ENCODE measurements at regions not wholly inside any gene's neighbourhood (a gene's known extent, or its start where the extent isn't known, plus 50 kb on each side); places are given as distances from the start of the nearest gene placed in this dataset.

- H2BK5ac ChIP-seq (ENCODE audit: low read depth, low read length): no peak overlapping the region
- no peak overlapping the region for H2BK120ac ChIP-seq (replicated peaks; ENCODE audit: low read depth, low read length)
- no peak overlapping the region for H2BK20ac ChIP-seq (ENCODE audit: low read length)
- no peak overlapping the region for H3K4ac ChIP-seq (replicated peaks; ENCODE audit: insufficient read length, low read depth, low read length)
- no peak overlapping the region for H3K56ac ChIP-seq (replicated peaks; ENCODE audit: insufficient read length, low read depth, low read length)
- no peak overlapping the region for H3K14ac ChIP-seq (ENCODE audit: insufficient read length)
- DNase-seq (ENCODE audit: low read depth in 1 of 2, low spot score in 2 of 2) (no peak), FAIRE-seq (no peak)
- no peak overlapping the region for H2BK12ac ChIP-seq (ENCODE audit: low read depth, low read length)
- no peaks in the 10 kb centered on the region; a peak in 1 of 7 replicates for H3K27me3 ChIP-seq (replicated peaks in 1 of 4; ENCODE audit: control insufficient read depth in 3 of 4, extremely low read depth in 1 of 4, insufficient read depth in 3 of 4, low read length in 3 of 4)
- no peak overlapping the region for H3K18ac ChIP-seq (ENCODE audit: extremely low read depth, low read length)
- WGBS, 2 experiments (ENCODE audit: extremely low coverage in 1 of 2, insufficient coverage in 1 of 2, insufficient read length in 1 of 2, insufficient replicate concordance in 2 of 2, low coverage in 1 of 2, low lambda C conversion rate in 2 of 2, missing lambda C conversion rate in 1 of 2): 88% methylated on average over 5 of the region's 5 CpGs; no CpG with 5 or more reads in 1 of the 2 experiments
- TF ChIP-seq SIRT6 (IDR thresholded peaks at IDR 0.05; ENCODE audit: low read length) (no peak), SAP30 (IDR thresholded peaks at IDR 0.05; ENCODE audit: insufficient read depth, insufficient replicate concordance, low read length) (no peak), CHD2 (IDR thresholded peaks at IDR 0.05; ENCODE audit: low read length) (no peak), PHF8 (conservative IDR thresholded peaks at IDR 0.05; ENCODE audit: low read depth, low read length) (no peak), CTBP2 (IDR thresholded peaks at IDR 0.05; ENCODE audit: borderline replicate concordance, insufficient read depth, insufficient read length, low read length) (no peak), ZNF274 (IDR thresholded peaks at IDR 0.05; ENCODE audit: borderline replicate concordance, extremely low read depth, low read length) (no peak), GTF2F1 (IDR thresholded peaks at IDR 0.05; ENCODE audit: borderline replicate concordance, low read depth, low read length) (no peak), POLR2AphosphoS5 (IDR thresholded peaks at IDR 0.05; ENCODE audit: low read depth, low read length) (no peak), BACH1 (IDR thresholded peaks at IDR 0.05; ENCODE audit: low read length) (no peak), NRF1 (IDR thresholded peaks at IDR 0.05; ENCODE audit: low read depth, low read length) (no peak), TAF7 (optimal IDR thresholded peaks at IDR 0.05; ENCODE audit: borderline replicate concordance, low read depth, low read length) (no peak), JUN (IDR thresholded peaks at IDR 0.05; ENCODE audit: low read depth, low read length) (no peak)
- TF ChIP-seq, protein P1, sequence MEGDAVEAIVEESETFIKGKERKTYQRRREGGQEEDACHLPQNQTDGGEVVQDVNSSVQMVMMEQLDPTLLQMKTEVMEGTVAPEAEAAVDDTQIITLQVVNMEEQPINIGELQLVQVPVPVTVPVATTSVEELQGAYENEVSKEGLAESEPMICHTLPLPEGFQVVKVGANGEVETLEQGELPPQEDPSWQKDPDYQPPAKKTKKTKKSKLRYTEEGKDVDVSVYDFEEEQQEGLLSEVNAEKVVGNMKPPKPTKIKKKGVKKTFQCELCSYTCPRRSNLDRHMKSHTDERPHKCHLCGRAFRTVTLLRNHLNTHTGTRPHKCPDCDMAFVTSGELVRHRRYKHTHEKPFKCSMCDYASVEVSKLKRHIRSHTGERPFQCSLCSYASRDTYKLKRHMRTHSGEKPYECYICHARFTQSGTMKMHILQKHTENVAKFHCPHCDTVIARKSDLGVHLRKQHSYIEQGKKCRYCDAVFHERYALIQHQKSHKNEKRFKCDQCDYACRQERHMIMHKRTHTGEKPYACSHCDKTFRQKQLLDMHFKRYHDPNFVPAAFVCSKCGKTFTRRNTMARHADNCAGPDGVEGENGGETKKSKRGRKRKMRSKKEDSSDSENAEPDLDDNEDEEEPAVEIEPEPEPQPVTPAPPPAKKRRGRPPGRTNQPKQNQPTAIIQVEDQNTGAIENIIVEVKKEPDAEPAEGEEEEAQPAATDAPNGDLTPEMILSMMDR (IDR thresholded peaks at IDR 0.05; ENCODE audit: control extremely low read depth in 1 of 3, insufficient read depth in 1 of 3, low read depth in 1 of 3, low read length in 3 of 3): no peak
- H3K36me3 ChIP-seq (ENCODE audit: control insufficient read depth in 2 of 4, insufficient read depth in 4 of 4, low read length in 3 of 4): no peaks in the 10 kb centered on the region
- H3K4me2 ChIP-seq (ENCODE audit: insufficient read depth in 1 of 2, low read depth in 2 of 2, low read length in 2 of 2): no peak overlapping the region
- H3K4me3 ChIP-seq (ENCODE audit: extremely low read depth in 1 of 4, insufficient read depth in 2 of 4, low read depth in 3 of 4, low read length in 4 of 4): no peak overlapping the region
- H3K23ac ChIP-seq (ENCODE audit: insufficient read length): no peak overlapping the region
- H3K4me1 ChIP-seq (replicated peaks in 1 of 4; ENCODE audit: control insufficient read depth in 3 of 4, insufficient read depth in 4 of 4, low read length in 3 of 4): no peaks in the 10 kb centered on the region
- no peak overlapping the region for H3K27ac ChIP-seq (ENCODE audit: low read depth, low read length)
- H2AK5ac ChIP-seq (ENCODE audit: low read depth, low read length): no peak overlapping the region
- H3K9me3 ChIP-seq (ENCODE audit: insufficient read depth in 2 of 2, low read depth in 1 of 2, low read length in 1 of 2): no peaks in the 10 kb centered on the region
- H3K23me2 ChIP-seq (ENCODE audit: low read depth, low read length): no peaks in the 10 kb centered on the region
- H4K91ac ChIP-seq (replicated peaks; ENCODE audit: insufficient read length, low read length): no peak overlapping the region
- H4K8ac ChIP-seq (ENCODE audit: extremely low read depth, insufficient read depth, low read length): no peak overlapping the region
- POLR2A ChIA-PET (ENCODE audit: partially characterized antibody): no interaction called here
- H2BK15ac ChIP-seq (ENCODE audit: low read length): no peak overlapping the region
- H3K79me1 ChIP-seq (ENCODE audit: low read depth, low read length): no peaks in the 10 kb centered on the region
- no peak overlapping the region for H3K9ac ChIP-seq (replicated peaks in 1 of 4; ENCODE audit: extremely low read depth in 1 of 4, low read depth in 3 of 4, low read length in 3 of 4)
- no peaks in the 10 kb centered on the region for H3K79me2 ChIP-seq (ENCODE audit: control insufficient read depth in 1 of 2, insufficient read depth in 2 of 2, low read length in 2 of 2)
- CTCF ChIA-PET (ENCODE audit: partially characterized antibody): interaction anchor here (0.6 to 1.2 kb wide), 2 partner anchors 8 to 201 kb away, joined by 3 to 4 read pairs; no protein-coding TSS in a partner anchor
- H4K20me1 ChIP-seq (replicated peaks in 1 of 2; ENCODE audit: control insufficient read depth in 1 of 2, insufficient read depth in 2 of 2, low read length in 2 of 2): no peaks in the 10 kb centered on the region
- H2AFZ ChIP-seq (ENCODE audit: low read length): no peak overlapping the region
- H4K5ac ChIP-seq (ENCODE audit: insufficient read length, low read depth, low read length): no peak overlapping the region
Observed at GRCh38 chr20:18971121-18971520, 157.5 kb downstream of the SCP2D1 start.

Data from H1 (cell line).